Tongue (tissue), 1 donor: ENCODE measurements at regions not wholly inside any gene's neighbourhood (a gene's known extent, or its start where the extent isn't known, plus 50 kb on each side); places are given as distances from the start of the nearest gene placed in this dataset.

Experiments
- DNase-seq: peaks from one replicate; pipeline ENCODE4 v3.0.0-alpha.2; 2015

DNA sequence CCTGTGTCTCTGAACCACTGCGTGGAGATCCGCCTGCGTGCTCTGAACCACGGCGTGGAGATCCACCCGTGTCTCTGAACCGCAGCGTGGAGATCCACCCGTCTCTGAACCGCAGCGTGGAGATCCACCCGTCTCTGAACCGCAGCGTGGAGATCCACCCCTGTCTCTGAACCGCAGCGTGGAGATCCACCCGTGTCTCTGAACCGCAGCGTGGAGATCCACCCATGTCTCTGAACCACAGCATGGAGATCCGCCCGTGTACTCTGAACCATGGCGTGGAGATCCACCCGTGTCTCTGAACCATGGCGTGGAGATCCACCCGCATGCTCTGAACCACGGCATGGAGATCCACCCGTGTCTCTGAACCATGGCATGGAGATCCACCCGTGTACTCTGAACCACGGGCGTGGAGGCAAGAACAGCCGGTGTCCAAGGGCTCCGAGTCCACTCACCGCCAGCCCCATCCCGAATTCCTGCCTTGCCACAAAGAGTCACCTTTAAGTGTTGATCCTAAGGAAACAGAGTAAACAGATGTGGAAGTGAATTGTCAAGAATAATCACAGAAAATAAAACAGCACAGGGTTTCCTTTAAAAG lies 659.4 kb downstream of the BRD1 start:
- no peak for DNase-seq

DNA sequence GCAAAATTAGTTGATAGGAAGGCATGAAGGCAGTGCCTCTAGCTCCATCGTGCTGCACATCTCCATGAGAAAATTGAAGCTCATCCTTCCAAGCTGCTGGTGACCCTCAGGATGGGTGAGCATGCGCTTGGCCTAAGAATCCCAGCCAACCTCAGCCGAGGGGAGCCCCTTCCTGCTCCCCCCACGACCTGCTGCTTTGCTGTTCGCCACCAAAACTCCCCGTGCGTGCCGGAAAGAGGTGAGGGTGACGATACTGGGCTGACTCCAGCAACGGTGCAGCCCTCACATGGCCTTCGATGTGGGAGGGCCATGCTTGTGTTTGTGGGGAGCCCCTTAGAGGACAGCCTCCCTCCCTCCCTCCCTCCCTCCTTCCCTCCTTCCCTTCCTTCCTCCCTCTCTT lies 660.9 kb downstream of the BRD1 start:
- no peak for DNase-seq

DNA sequence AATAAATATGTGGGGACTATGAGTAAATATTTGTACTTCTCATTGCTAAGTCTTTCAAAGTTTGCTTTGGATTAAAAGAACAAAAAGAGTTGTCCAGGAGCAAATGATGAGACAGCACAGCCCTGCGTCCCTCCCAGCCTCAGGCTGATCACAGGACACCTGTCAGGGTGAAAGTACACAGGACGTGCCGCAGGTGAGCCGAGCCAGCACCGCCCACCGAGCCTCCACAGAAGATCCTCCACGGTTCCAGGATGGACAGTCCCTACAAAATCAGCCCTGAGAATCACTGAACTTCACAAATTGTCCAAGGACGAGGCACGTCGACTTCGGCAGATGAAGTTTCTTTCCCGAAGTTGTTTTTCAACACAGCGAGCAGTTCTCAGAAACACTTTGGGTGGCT lies 661.5 kb downstream of the BRD1 start:
- DNase-seq: no peak

DNA sequence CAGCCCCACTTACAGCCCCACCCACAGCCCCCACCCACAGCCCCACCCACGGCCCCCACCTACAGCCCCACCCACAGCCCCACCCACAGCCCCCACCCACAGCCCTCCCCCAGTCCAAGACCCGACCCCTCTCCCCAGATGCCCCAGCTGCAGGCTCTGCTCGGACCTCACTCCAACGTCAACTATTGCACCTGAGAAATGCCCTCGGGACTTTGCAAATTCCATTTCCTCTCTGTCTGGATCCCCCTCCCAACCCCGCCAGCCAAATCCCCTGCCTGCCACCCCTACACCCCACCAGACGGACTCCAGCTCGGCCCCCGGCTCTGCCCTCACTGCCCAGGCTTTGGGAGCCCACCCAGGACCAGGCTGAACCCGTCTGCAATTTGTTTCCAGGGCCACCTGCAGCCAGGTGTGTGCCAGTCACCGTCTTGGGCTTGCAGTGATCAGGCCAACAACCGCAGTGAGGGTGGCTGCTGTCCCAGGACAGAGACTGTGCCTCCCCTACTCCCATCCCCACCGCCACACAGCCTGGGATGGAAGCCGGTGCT lies 662.8 kb downstream of the BRD1 start:
- DNase-seq: no peak

DNA sequence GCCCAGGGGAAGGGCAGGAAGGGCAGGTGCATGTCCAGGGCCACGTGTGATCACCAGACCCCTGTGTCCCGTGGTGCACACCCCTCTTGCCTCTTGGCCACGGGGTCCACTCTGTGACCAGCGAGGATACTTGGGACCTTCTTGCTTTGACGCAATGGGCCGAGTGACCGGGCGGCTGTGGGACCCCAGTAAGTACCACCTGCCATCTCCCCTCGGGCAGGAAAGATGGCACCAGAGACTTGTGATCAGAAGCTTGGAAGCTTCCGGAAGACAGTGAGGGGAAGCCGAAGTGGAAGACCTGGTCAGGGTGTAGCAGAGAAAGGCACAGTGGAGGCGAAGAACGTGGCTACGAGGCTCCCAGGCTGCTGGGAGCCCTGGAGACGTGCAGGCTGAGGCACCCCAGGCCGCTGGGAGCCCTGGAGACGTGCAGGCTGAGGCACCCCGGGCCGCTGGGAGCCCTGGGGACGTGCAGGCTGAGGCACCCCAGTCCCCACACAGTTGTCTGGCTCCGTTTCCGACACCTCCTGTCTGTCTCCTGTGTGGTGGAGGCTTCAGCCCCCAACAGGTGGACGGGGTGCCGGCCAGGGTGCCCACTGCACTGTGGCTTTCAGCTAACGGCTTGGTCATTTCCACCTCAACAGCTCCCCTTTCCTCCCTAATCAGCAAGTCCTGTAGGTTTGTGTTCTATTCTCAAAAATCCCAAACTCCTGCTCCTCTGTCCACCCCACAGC lies 663.5 kb downstream of the BRD1 start:
- no peak for DNase-seq

DNA sequence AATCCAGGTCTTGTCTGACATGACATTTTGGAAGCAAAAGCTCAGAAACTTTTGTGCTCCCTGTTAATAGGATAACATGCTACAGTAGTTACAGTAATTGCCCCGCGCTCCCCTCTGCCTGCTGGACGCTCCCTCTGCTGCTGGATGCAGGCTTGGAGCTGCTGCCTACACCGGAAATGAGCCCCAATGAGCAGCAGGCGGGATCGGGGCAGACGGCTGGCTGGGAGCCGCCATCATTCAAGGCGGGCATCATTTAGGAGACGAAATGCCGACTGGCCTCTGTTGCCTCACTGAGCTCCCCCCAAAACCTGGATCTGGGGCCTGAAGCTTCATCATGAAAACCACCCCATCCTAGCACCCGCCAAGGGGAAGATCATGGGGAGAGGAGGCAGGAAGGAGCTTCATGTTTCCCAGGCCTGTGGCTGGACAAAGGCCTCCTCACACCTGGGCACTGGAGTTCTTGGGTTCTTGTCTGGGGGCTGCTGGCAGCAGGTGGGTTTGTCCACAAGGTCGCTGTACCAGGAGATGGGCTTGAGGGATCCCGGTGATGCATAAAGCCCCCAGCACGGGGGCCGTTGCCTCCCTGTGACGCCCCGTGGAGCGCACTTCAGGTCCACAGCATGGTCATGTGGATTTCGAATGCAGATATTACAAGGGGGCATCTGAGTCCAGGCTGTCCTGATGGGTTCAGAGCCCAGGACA lies 664.3 kb downstream of the BRD1 start:
- no peak for DNase-seq

DNA sequence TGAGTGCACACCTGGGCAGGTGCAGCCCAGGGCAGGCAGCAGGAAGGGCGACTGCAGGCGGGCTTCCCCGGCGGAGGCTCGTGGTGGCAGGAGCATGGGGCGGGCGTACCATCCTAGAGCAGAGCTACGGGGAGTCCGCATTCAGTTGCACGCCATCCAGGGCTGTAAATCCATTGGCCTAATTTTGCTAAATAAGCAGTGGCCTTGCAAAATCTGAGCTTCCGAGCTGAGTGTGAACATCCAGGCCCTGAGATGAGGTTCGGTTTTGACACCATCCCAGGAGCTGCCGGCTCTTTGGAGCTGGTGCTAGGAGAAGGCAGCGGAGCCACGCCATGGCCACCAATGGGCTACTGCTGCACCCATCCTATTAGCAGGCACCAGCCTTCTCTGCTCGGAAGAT lies 664.8 kb downstream of the BRD1 start:
- no peak for DNase-seq

DNA sequence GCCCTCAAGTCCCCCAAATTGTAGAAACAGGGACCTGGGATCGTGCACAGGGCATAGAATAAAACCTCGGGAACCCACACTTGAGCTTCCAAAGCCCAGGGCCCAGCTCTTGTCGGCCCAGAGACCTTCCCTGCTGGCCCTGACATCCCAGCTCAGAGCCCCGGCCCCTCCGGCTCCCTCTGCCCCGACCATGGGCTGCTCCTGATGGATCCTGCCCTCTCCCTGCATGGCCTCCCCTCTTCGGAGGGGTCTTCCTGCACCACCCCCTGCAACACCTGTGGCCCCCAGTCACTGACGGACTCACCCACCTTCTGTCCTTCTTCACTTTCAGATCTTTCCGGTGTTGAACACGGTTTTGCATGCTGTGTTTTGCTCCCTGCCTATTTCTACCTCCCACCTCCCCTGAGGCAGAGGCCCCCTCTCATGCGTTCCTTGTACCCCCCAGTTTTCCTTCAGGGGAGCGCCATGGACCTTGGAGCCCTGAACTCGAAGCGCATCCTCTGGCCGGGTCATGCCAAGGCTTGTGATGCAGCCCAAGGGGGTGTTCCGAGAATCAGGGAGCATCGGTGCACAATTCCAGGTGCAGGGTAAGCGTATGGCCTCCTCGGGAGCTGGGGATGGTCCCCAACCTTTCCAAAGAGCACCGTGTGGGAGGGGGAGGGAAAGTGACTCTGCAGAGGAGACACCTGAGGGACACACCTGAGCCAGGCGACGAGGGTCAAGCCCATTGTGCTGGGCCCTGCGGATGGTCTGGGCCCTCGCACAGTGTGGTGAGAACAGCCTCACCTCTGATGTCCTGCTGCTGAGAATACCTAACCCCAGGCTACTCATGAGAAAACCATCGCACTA lies 666.4 kb downstream of the BRD1 start:
- DNase-seq: no peak

DNA sequence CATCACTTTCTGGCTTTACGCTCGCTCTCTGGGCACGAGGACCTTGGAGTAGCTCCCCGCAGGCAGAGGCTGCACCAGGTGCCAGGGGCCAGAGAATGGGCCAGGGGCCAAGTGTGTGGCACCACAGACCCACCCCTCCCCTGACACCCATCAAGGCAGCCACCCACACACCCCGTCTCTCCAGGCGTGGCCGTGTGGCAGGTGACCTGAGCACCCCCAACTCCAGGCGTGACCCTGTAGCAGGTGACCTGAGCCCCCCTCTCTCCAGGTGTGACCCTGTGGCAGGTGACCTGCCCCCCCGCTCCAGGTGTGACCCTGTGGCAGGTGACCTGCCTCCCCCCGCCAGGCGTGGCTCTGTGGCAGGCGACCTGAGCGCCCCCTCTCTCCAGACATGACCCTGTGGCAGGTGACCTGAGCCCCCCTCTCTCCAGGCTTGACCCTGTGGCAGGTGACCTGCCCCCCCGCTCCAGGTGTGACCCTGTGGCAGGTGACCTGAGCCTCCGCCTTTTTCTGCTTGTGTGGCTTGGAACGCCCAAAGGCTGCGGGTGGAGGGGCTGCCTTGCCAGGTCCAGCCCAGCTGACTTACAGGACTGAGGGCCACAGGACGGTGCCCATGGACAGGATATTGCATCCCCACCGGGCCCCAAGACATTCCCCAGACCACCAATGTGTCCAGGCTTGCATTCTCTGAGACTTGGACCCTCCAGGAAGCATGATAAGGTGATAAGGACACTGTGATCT lies 667.2 kb downstream of the BRD1 start:
- no peak for DNase-seq

DNA sequence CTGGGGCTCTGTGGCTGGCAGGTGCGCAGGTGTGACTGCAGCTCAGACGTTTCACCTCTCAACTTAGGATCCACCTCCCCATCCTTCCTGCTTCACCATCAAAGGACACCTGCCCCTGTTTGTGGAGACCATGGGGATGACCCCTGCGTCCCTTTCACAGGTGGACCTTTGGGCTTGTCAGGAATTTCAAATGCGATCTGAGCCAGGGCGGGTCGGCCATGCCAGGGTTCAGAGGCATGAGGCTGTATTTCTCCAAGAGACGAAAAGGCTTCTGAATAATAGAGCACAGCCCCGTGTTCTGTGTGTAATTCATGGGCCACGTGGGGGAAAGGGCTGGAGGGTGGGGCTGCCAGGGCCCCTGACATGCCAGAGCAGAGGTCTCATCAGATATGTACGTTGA lies 668.0 kb downstream of the BRD1 start:
- no peak for DNase-seq

DNA sequence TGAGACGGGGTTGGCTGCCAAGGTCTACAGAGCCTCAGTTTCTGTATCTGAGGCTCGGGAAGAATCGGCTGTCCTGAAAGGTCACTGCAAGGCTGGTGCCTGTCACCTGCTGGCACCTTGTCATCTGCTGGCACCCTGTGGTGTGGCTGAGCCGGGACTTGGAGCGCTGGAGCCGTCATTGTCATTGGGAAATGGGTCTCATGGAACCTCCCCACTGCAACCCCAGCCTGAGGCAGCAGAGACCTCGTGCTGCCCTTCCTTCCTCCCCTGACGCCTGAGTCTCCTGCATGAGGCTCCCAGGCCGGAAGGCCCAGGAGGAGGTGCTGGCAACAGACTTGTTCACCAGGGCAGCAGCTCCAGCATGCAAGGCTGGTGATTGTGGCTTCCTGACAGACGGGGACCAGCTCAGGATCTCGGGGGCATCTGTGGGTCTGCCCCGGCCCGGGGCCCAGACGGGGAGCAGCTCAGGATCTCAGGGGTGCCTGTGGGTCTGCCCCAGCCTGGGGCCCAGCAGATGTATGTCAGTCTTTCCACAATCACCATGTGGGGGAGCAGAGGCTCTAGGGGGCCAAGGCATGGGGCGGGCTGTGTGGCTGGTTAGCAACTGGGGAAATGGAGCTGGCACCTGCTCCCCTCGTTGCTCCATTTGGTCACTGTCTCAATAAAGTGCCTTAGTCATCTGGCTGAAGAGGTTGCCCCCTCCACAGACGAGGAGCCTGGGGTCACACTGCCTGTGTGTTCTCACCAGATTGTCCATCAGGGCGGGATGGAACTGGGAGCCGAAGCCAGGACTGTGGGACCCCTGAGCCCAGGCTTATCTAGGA lies 668.7 kb downstream of the BRD1 start:
- no peak for DNase-seq

DNA sequence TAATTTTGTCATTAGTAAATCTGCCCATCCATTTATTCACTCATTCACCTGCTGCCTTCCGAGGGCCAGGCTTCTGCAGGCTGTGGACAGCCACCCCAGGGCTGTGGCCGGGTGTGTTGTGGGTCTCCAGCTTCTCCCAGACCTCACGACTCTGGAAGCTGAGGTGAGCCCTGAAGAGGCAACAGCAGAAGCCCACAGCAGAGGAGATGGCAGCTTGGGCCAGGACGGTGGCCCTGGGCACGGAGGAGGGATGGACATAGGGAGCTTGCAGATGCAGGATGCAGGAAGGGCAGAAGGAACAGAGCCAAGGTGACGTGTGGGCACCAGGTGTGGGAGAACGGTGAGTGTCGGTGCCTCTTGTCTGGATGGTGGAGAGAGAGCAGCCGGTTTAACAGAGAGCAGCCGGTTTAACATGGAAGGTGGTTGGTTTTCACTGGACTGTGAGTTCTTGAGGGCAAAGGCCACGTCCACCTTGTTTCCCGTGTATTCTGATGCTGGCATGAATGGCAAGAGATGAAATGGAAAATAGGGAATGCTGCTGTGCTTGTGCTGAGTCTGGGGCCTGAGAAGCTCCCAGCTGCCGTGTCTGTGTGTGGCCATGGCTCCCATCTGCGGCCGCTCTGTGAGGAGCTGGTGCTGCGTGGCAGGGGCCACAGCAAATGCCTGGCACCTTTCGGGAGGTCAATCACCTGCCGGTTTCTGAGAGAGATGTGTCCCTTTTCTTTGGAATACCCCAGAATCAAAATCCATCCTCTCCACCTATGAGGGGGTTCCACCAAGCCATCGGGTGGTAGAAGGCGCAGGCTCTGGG lies 669.9 kb downstream of the BRD1 start:
- DNase-seq: no peak

DNA sequence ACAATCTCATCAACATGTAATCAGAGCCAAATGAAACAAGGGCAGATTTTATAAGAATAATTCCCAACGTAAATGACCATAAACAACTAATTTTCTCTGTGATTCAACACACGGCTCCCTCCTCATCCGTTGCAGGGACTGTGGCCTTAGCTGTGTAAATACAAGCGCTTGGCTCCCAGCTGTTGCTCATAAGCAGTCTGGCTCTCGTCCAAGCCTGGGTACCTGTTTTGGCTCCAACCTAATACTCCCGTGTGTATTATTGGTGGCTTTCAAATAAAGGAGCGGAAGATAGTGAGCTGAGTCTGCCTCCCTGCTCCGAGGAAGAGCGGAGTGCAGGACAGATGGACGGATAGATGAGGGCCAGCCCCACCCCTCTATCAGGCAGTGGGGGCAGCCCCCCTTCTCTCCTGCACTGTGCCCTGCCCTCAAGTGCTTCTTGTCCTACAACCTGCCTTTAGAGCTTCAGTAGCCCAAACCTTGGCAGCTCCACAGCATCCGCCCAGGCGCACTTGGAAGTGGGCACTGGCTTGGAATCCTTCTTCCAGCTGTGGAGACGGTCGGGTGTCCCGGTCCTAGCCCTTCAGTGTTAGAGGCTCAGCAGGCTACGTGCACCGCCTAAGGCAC lies 670.9 kb downstream of the BRD1 start:
- peak; percentile 30 for DNase-seq

DNA sequence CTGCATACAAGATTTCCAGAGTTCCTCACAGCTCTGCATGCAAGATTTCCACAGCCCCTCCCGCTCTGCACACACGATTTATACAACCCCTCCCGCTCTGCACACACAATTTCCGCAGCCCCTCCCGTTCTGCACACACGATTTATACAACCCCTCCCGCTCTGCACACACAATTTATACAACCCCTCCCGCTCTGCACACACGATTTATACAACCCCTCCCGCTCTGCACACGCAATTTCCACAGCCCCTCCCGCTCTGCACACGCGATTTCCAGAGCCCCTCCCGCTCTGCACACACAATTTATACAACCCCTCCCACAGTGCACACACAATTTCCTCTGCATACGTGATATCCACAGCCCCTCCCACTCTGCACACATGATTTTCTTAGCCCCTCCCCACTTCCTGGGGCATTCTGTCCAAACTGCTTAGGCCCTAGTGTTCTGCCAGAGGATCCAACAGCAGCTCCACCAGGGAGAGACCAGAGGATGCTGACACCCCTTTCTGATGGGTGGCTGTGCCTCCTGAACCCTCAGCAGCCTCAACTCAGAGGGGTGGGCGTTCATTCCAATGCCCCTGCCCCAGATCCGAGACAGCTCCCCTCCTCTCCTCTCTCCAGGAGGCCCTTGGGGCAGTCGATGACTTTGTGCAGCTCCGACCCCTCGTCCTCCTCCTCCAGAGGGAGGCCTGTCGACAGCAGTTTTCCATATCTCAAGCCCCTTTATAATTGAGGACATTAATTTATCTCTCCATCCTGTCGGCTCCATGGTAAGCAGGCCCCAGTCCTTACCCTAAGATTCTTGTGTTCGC lies 671.7 kb downstream of the BRD1 start:
- no peak for DNase-seq

DNA sequence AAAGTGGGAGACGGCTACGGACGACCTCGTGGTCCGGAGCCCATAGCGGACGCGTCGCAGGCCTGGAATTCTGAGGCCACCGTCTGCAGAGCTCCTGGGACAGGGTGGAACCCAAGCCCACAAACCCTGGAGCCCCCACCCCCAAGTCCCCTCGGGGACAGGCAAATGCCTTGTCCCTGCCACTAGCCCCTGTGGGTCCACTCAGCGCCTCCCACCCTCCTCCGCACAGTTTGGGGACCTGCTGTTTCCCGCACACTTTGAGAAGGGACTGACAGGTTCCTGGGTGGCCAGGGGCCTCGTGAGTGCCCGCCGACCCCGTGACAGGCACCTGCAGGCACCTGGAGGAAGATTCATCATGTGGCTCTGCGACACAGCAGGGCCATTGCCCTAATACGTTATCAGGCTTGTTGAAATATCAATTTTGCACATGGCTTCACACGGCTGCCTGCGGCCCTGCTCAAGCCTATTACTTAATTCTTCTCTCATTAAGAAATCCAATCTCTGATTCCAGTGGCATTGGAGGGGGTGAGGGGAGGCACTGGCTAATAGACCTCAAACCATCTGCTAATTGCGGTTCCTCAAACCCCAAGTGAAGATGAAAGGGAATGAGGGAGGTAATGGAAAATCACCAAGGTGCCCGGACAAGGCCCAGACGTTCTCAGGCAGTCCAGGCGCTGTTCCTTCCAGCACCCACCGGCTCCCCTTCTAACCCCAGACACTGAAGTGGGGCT lies 672.5 kb downstream of the BRD1 start:
- no peak for DNase-seq

DNA sequence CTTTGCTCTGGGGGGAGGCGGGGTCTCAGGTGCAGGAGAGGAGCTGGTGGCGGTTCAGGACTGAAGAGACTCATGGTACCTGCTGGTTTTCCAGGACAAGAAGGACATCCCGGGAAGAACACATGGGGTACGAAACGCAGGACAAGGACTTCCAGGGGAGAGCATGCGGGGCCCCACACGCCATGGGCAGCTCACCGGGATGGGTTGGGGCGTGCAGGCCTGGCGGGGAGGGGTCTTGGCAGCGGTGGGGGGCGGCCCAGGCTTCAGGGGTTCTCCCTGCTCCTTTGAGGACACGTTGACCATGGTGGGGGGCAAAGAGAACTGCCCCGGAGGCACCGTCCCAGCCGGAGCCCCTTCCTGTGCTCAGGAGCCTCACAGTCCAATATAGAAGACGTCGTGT lies 673.2 kb downstream of the BRD1 start:
- no peak for DNase-seq

DNA sequence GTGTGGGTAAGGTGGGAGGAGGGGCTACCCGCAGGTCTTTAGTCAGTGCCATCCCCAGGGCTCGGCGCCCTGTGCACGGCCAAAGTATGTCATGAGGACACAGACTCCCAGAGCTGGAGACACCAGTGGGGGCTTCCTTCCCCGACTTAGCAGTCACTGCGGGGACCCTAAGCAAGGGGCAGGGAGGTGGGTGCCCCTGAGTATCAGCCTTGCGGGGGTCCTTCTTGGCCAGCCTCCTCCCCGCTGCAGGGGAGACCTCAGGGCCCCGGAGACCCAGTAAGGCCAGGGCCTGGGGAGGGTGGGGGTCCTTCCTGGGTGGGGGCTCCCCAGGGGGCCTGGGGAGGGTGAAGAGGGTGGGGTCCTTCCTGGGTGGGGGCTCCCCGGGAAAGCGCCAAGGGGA lies 673.8 kb downstream of the BRD1 start:
- DNase-seq: no peak
